SU-DHL-6 (cell line): ENCODE measurements at regions not wholly inside any gene's neighbourhood (a gene's known extent, or its start where the extent isn't known, plus 50 kb on each side); places are given as distances from the start of the nearest gene placed in this dataset.

ENCODE experiments used
- H2AFZ ChIP-seq: fragments of 200-600 bp; sonication (generic); 2 replicates; pipeline ENCODE4 v1.6.1; 2014; ENCODE audit warnings: low read depth, mild to moderate bottlenecking, moderate library complexity, mixed read lengths, antibody characterized with exemption, low read length; ENCODE audit not compliant: severe bottlenecking
- H3F3A ChIP-seq: fragments of 200-600 bp; shearing (Covaris generic); 2 replicates; pipeline ENCODE4 v1.6.0; 2016; ENCODE audit warnings: antibody characterized with exemption, mild to moderate bottlenecking; ENCODE audit not compliant: insufficient read depth
- H3K27ac ChIP-seq: fragments of 200-600 bp; sonication (generic); 2 replicates; pipeline ENCODE4 v1.5.1; 2016; ENCODE audit warnings: low read depth, mild to moderate bottlenecking, low read length, moderate library complexity, mixed read lengths
- H3K27me3 ChIP-seq: fragments of 200-600 bp; sonication (generic), shearing (Covaris generic); 2 replicates; pipeline ENCODE4 v1.6.0; 2014; ENCODE audit warnings: mild to moderate bottlenecking, low read length
- H3K36me3 ChIP-seq: fragments of 200-600 bp; sonication (generic); 2 replicates; pipeline ENCODE4 v1.6.1; 2014; ENCODE audit warnings: mild to moderate bottlenecking, low read length, mixed read lengths
- H3K4me2 ChIP-seq: fragments of 300-600, 200-600 bp; shearing (Covaris generic), sonication (generic); 2 replicates; pipeline ENCODE4 v1.6.0; 2014; ENCODE audit warnings: low read length, low read depth, mild to moderate bottlenecking; ENCODE audit not compliant: poor library complexity, severe bottlenecking
- H3K4me3 ChIP-seq: fragments of 200-600 bp; sonication (generic); 2 replicates; pipeline ENCODE4 v1.5.1; 2014; ENCODE audit warnings: antibody characterized with exemption, low read length, mild to moderate bottlenecking, mixed read lengths; ENCODE audit not compliant: insufficient read depth, poor library complexity, severe bottlenecking
- H3K79me2 ChIP-seq: fragments of 200-600 bp; sonication (generic); 2 replicates; pipeline ENCODE4 v1.6.1; 2014; ENCODE audit warnings: mild to moderate bottlenecking, low read length, moderate library complexity; ENCODE audit not compliant: insufficient read depth
- H3K9ac ChIP-seq: fragments of 200-600 bp; sonication (generic); 2 replicates; pipeline ENCODE4 v1.7.0; 2014; ENCODE audit warnings: mild to moderate bottlenecking, low read length
- H3K9me2 ChIP-seq: fragments of 200-600 bp; sonication (generic); replicated peaks from 2 replicates; pipeline ENCODE4 v1.6.1; 2014; ENCODE audit warnings: low read length; ENCODE audit not compliant: insufficient read depth
- H3K9me3 ChIP-seq: fragments of 200-600 bp; sonication (generic); 2 replicates; pipeline ENCODE4 v1.6.1; 2014; ENCODE audit warnings: low read length, mixed read lengths; ENCODE audit not compliant: insufficient read depth
- H4K20me1 ChIP-seq: fragments of 200-600 bp; sonication (generic); 2 replicates; pipeline ENCODE4 v1.6.1; 2014; ENCODE audit warnings: low read depth, mild to moderate bottlenecking, antibody characterized with exemption, low read length, moderate library complexity, mixed read lengths
- EZH2phosphoT487 ChIP-seq: fragments of 200-600 bp; sonication (generic), shearing (Covaris generic); conservative IDR thresholded peaks from 2 replicates; pipeline ENCODE4 v1.6.1; 2018; ENCODE audit warnings: mild to moderate bottlenecking, antibody characterized with exemption, low read length, moderate library complexity, mixed read lengths
- TF ChIP-seq, protein P1 (sequence below): fragments of 200-600 bp; sonication (generic); IDR thresholded peaks from one replicate; pipeline ENCODE4 v1.5.1; 2017; ENCODE audit warnings: antibody characterized with exemption, mild to moderate bottlenecking, low read length, moderate library complexity; ENCODE audit not compliant: insufficient read depth, poor library complexity, severe bottlenecking

- Histone ChIP-seq H3K4me2 (no peak overlapping the region), H2AFZ (no peak overlapping the region), H3K79me2 (no peaks in the 10 kb centered on the region), H3K9ac (no peak overlapping the region), H3K36me3 (no peaks in the 10 kb centered on the region), H3K27me3 (no peaks in the 10 kb centered on the region), H3K27ac (no peak overlapping the region), H3F3A (no peaks in the 10 kb centered on the region), H3K9me3 (no peaks in the 10 kb centered on the region), H3K4me3 (no peak overlapping the region), H3K9me2 (no peaks in the 10 kb centered on the region), H4K20me1 (no peaks in the 10 kb centered on the region)
- TF ChIP-seq, protein P1, sequence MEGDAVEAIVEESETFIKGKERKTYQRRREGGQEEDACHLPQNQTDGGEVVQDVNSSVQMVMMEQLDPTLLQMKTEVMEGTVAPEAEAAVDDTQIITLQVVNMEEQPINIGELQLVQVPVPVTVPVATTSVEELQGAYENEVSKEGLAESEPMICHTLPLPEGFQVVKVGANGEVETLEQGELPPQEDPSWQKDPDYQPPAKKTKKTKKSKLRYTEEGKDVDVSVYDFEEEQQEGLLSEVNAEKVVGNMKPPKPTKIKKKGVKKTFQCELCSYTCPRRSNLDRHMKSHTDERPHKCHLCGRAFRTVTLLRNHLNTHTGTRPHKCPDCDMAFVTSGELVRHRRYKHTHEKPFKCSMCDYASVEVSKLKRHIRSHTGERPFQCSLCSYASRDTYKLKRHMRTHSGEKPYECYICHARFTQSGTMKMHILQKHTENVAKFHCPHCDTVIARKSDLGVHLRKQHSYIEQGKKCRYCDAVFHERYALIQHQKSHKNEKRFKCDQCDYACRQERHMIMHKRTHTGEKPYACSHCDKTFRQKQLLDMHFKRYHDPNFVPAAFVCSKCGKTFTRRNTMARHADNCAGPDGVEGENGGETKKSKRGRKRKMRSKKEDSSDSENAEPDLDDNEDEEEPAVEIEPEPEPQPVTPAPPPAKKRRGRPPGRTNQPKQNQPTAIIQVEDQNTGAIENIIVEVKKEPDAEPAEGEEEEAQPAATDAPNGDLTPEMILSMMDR = no peak
- TF ChIP-seq EZH2phosphoT487 = no peak
Measured at GRCh38 chr6:25046942-25047341, 111.2 kb upstream of the RIPOR2 start.

DNA sequence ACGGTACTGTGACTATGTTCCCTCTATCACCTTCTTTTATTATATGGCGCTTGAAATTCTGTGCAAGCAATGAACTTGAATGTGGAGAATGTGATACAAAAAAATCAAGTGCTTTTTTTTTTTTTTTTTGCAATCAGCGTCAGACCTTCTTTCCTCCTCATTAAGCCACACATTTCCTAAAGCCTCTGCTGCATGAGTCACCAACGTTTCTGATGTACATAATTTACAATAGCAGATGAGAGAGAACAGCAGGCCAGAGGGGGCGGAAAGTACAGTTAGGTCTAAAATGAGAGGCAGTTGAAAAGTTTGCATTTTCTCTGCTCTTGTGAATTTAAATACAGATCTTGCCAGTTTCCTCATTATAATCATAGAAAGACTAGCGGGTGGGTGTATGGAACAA, 114.6 kb upstream of the RIPOR2 start:
- H3K27me3 ChIP-seq = no peaks in the 10 kb centered on the region
- H3K4me2 ChIP-seq = no peak overlapping the region
- no peaks in the 10 kb centered on the region for H3K9me3 ChIP-seq
- no peaks in the 10 kb centered on the region for H3F3A ChIP-seq
- no peak overlapping the region for H3K4me3 ChIP-seq
- no peaks in the 10 kb centered on the region for H3K79me2 ChIP-seq
- no peaks in the 10 kb centered on the region for H3K36me3 ChIP-seq
- no peak overlapping the region for H3K27ac ChIP-seq
- TF ChIP-seq, protein P1 = no peak
- TF ChIP-seq EZH2phosphoT487 = no peak
- H2AFZ ChIP-seq = no peak overlapping the region
- H4K20me1 ChIP-seq = no peaks in the 10 kb centered on the region
- H3K9ac ChIP-seq = no peak overlapping the region
- H3K9me2 ChIP-seq = no peaks in the 10 kb centered on the region

GRCh38 chr6:25051083-25051482, 115.3 kb upstream of the RIPOR2 start:
- H3K4me2 ChIP-seq = no peak overlapping the region

More at GRCh38 chr6:25051083-25051482, 115.3 kb upstream of the RIPOR2 start:
- H3K27ac ChIP-seq = no peak overlapping the region
- H3K9me3 ChIP-seq = no peaks in the 10 kb centered on the region
- H2AFZ ChIP-seq = no peak overlapping the region
- no peaks in the 10 kb centered on the region for H3F3A ChIP-seq
- no peaks in the 10 kb centered on the region for H3K9me2 ChIP-seq
- H4K20me1 ChIP-seq = no peaks in the 10 kb centered on the region
- no peak overlapping the region for H3K4me3 ChIP-seq
- H3K36me3 ChIP-seq = no peaks in the 10 kb centered on the region
- TF ChIP-seq, protein P1 = no peak
- TF ChIP-seq EZH2phosphoT487 = no peak
- H3K9ac ChIP-seq = no peak overlapping the region
- no peaks in the 10 kb centered on the region for H3K27me3 ChIP-seq
- no peaks in the 10 kb centered on the region for H3K79me2 ChIP-seq
